Thymus (tissue), 11 donors: ENCODE measurements at regions not wholly inside any gene's neighbourhood (a gene's known extent, or its start where the extent isn't known, plus 50 kb on each side); places are given as distances from the start of the nearest gene placed in this dataset.
"Not testable (repeated sequence)": the region's sequence is repeated elsewhere in the genome, so short reads cannot be mapped to it uniquely, and the experiment has no call there.

Experiments used
- DNase-seq, 9 donors: peaks; one replicate each; pipeline ENCODE4 v3.0.0-alpha.2; 2013; ENCODE audit warnings: low spot score in 9 of 9, low read depth in 6 of 9, missing footprints in 1 of 9
- H3K27ac ChIP-seq, 2 donors: one replicate each; pipeline ENCODE4 v1.5.1; 2013; ENCODE audit warnings: control low read depth in 1 of 2, low read depth in 1 of 2, low read length in 1 of 2, mild to moderate bottlenecking in 1 of 2, moderate library complexity in 1 of 2
- H3K27me3 ChIP-seq, 2 donors: one replicate each; pipeline ENCODE4 v1.5.1; 2013; ENCODE audit warnings: low read length in 1 of 2; ENCODE audit not compliant: control insufficient read depth in 2 of 2, insufficient read depth in 1 of 2
- H3K36me3 ChIP-seq, 2 donors: one replicate each; pipeline ENCODE4 v1.5.1; 2013; ENCODE audit warnings: low read length in 1 of 2, mild to moderate bottlenecking in 1 of 2, moderate library complexity in 1 of 2; ENCODE audit not compliant: control insufficient read depth in 2 of 2, insufficient read depth in 2 of 2
- H3K4me1 ChIP-seq, 2 donors: one replicate each; pipeline ENCODE4 v1.5.1; 2013; ENCODE audit warnings: low read length in 2 of 2; ENCODE audit not compliant: control insufficient read depth in 2 of 2, insufficient read depth in 2 of 2
- H3K4me3 ChIP-seq, 2 donors: one replicate each; pipeline ENCODE4 v1.5.1; 2013; ENCODE audit warnings: low read length in 2 of 2, control low read depth in 1 of 2, mild to moderate bottlenecking in 1 of 2
- H3K9me3 ChIP-seq, 2 donors: one replicate each; pipeline ENCODE4 v1.5.1; 2013; ENCODE audit warnings: low read length in 1 of 2, mild to moderate bottlenecking in 1 of 2; ENCODE audit not compliant: control insufficient read depth in 2 of 2, insufficient read depth in 1 of 2
- WGBS: extraction: QIAGEN DNeasy Blood & Tissue Kit; methylation state at CpG from one replicate; pipeline ENCODE4 v1.1.7; 2013; 5-methylcytosine and 5-hydroxymethylcytosine counted together
- donor health status: healthy.

DNA sequence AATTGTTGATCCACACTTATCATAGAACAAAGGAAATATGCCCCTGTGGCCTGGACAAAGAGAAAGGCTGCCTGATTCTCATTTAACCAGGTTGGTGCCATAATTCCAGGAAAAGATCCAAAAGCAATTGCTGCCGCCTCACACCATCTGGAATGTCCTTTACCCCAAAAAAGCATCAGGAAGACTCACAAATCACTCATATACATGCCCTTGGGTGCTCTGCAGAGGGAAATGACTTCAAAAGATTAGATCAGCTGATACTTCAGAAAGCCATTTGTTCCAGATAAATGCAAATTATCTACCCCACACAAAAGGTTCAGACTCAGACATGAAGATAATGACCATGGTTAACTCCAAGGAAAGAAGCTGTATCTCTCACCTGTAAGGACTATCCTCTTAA lies 285.8 kb downstream of the C1D start:
- no peak overlapping the region for H3K27ac ChIP-seq
- H3K4me1 ChIP-seq = no peaks in the 10 kb centered on the region
- DNase-seq = no peak
- H3K9me3 ChIP-seq = no peaks in the 10 kb centered on the region
- H3K36me3 ChIP-seq = no peaks in the 10 kb centered on the region
- 94% methylated on average over 1 of the region's 1 CpG for WGBS
- no peak overlapping the region for H3K4me3 ChIP-seq
- no peaks in the 10 kb centered on the region for H3K27me3 ChIP-seq

DNA sequence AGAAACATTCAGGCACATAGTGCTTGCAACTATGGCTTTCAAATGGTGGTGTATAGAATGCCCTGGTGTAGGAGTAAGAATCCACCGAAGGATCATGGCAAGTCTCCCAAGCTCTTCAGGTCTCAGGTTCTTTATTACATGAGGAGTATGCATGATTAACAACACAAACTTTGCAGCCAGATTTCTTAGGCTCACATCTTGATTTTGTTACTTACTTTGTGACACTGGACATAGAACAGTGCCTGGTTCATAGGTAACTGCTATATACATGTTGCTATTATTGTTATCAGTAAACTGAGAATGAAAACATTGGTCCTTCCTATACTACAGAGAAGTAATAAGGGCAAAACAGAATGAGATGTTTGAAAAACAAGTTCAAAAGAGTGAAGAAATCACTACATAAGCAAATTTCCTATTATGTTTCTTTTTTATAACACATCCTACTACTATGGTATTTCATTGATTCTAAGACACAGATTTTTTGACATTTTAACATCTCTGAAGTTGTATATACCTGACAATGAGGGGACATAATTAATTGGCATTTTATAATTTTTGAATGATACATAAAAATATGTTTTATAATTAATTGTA lies 284.9 kb downstream of the C1D start:
- Histone ChIP-seq H3K27me3 (no peaks in the 10 kb centered on the region), H3K4me1 (no peaks in the 10 kb centered on the region), H3K9me3 (no peaks in the 10 kb centered on the region), H3K27ac (no peak overlapping the region), H3K36me3 (no peaks in the 10 kb centered on the region), H3K4me3 (no peak overlapping the region)
- no peak for DNase-seq
- WGBS = 90% methylated on average over 1 of the region's 1 CpG

DNA sequence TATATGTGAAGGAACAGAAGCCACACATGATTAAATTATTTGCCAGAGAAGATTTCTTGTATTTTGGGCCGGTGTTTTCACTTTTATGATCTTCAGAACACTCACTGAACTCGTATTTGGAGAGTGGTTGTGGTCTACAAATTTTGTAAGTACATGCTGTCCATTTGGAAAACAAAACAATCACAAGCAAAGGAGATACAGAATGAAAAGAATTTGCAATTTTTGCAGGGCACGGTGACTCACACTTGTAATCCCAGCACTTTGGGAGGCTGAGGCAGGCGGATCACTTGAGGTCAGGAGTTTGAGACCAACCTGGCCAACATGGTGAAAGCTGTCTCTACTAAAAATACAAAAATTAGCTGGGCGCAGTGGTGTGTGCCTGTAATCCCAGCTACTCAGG lies 282.0 kb downstream of the C1D start:
- H3K4me3 ChIP-seq, H3K36me3 ChIP-seq, DNase-seq, H3K27me3 ChIP-seq, H3K4me1 ChIP-seq, H3K9me3 ChIP-seq, H3K27ac ChIP-seq: not testable (repeated sequence)
- 91% methylated on average over 5 of the region's 5 CpGs for WGBS

DNA sequence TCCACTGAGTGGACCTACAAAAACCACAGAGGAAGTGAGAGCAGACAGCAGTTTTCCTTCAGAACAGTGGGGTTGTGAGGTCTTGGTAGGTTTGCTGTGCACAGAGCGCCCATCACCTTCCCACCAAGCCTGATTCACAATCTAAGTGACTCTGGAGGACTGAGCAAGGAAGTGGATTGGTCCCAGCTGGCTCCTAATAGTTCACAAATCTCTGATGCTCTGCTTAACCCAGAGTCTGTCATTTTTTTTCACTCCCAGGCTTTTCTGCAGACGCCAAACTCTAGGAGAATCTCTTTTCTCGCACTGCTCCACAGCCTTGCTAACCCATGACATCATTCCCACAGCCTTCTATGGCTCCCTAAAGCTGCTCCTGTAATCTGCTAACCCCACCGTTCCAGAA lies 280.4 kb downstream of the C1D start:
- Histone ChIP-seq H3K36me3 (no peaks in the 10 kb centered on the region), H3K9me3 (no peaks in the 10 kb centered on the region), H3K27ac (no peak overlapping the region), H3K4me3 (no peak overlapping the region), H3K27me3 (no peaks in the 10 kb centered on the region), H3K4me1 (no peaks in the 10 kb centered on the region)
- WGBS = 76% methylated on average over 4 of the region's 4 CpGs
- no peak for DNase-seq

DNA sequence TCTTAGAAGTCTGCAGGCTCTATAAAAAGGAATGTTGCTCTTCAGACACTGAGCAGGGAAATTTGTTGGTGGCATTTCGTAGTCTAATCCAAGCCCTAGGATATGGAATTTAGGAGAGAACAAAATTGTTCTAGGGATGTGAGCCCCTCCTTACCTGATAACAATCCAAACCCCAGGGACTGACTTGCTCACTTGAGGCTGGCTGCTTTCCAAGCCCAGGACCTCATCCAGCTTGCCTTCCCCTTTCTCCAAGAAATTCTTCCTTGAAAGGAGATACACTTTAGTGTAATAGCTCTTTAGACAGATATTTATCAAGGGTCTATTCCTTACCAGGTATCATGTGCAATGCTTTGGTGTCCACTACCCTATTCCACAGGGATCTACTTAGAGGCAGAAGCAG lies 279.8 kb downstream of the C1D start:
- 84% methylated on average over 1 of the region's 1 CpG for WGBS
- DNase-seq = no peak
- Histone ChIP-seq H3K9me3 (no peaks in the 10 kb centered on the region), H3K36me3 (no peaks in the 10 kb centered on the region), H3K4me3 (no peak overlapping the region), H3K27ac (no peak overlapping the region), H3K27me3 (no peaks in the 10 kb centered on the region), H3K4me1 (no peaks in the 10 kb centered on the region)

DNA sequence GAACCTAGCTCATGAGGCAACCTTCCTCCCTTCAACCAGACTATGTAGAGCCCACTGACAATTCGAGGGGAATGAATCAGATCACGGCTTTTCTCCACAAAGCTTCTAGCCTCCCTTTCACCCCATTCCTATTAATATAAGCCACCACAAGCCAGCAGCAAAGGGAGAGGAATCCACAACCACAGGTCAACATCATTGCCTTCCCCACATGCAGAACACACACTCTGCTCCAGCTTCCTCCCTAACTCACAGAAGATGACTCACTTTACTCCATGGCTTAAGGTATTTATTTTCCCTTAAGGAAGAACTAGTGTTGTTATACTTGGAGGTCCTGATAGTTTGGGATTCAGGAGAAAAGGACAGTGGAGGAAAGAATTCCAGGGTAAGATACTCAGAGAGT lies 272.2 kb downstream of the C1D start:
- H3K27me3 ChIP-seq = no peaks in the 10 kb centered on the region
- no peak for DNase-seq

DNA sequence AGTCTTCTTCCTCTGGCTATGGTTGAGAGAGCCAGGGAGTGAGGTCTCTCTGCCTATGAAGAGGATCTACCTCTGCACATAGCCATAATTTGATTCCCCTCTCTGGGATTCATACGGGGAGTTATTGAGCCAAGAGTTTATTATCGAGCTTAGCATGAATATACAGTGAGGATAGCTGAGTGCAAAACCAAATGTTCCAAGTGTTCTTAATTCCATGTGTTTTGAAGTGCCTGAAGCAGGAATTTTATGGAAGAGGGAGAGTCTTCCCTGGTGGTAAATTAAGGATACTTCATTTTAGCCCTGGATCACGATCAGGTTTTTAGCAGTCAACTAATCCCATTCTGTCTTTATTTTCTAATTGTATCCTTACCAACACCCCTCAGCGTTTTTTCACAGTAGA lies 270.6 kb downstream of the C1D start:
- Histone ChIP-seq H3K4me3 (no peak overlapping the region), H3K9me3 (no peaks in the 10 kb centered on the region), H3K4me1 (no peaks in the 10 kb centered on the region), H3K36me3 (no peaks in the 10 kb centered on the region), H3K27me3 (no peaks in the 10 kb centered on the region), H3K27ac (no peak overlapping the region)
- WGBS = 94% methylated on average over 4 of the region's 4 CpGs
- no peak for DNase-seq

More for the DNA sequence above, 272.2 kb downstream of the C1D start:
- H3K9me3 ChIP-seq = no peaks in the 10 kb centered on the region
- H3K36me3 ChIP-seq = no peaks in the 10 kb centered on the region
- H3K4me1 ChIP-seq = no peaks in the 10 kb centered on the region
- WGBS = 94% methylated on average over 2 of the region's 2 CpGs
- H3K27ac ChIP-seq = no peak overlapping the region
- H3K4me3 ChIP-seq = no peak overlapping the region

DNA sequence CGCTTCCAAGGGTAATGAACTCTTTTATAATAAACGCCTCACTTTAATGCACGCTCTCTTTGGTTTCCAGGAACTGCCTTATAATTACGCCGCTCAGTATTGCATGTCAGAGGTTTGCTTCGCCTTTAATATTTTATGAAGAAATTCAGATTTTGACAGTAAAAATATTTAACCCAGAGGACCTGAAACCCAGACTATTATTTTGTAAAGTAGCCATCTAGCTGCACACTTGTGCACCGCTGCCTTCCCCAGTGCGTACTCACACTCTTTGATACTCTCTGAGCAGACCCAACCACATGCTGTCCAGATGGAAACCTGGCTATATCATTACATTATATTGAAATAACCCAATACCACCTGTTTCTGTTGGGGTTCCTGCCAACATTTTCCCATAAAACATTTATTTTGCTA lies 270.1 kb downstream of the C1D start:
- Histone ChIP-seq H3K4me3 (no peak overlapping the region), H3K36me3 (no peaks in the 10 kb centered on the region), H3K27ac (no peak overlapping the region), H3K4me1 (no peaks in the 10 kb centered on the region), H3K9me3 (no peaks in the 10 kb centered on the region), H3K27me3 (no peaks in the 10 kb centered on the region)
- WGBS = 96% methylated on average over 8 of the region's 8 CpGs
- no peak for DNase-seq

DNA sequence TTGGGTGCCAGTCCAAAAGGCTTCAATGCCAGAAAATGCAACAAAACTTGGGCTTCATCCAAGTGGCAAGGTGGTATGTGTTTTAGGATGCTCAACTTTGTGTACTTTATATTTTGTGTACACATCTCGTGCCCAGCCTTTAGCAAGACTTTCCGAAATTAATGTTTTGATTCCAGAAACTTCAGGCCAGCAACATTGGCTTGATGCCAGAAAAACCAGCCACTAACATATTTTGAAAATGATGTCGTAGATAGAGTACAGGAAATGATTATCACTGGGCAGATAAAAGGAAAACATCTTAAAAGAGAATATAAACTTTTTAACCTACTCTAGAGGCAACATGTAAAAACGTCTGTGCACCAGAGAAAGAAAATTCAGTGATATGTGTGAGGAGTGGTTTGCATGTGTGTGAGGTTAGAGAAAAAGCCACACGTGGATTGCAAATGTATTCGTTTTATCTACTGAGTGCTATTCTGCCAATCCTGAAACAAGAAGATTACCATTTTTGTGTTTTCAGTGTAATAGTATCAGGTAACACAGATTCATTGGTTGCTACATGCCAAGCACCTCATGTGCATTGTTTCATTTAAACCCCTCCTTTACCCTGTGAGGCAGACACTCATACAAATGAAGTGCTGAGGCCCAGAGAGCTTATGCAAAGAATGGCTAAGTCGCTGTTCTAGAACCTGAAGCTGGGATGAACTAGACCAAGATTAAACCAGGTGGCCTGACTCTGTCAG lies 264.8 kb downstream of the C1D start:
- no peak for DNase-seq

More for the DNA sequence above, 264.8 kb downstream of the C1D start:
- H3K36me3 ChIP-seq = no peaks in the 10 kb centered on the region
- no peak overlapping the region for H3K27ac ChIP-seq
- no peaks in the 10 kb centered on the region for H3K27me3 ChIP-seq
- H3K4me1 ChIP-seq = no peaks in the 10 kb centered on the region
- no peak overlapping the region for H3K4me3 ChIP-seq
- WGBS = 86% methylated on average over 7 of the region's 7 CpGs
- no peaks in the 10 kb centered on the region for H3K9me3 ChIP-seq
